HG02798 (cell line): ENCODE measurements at regions not wholly inside any gene's neighbourhood (a gene's known extent, or its start where the extent isn't known, plus 50 kb on each side); places are given as distances from the start of the nearest gene placed in this dataset.
A peak's percentile ranks its signal among the peaks of the same experiment; 100 is the strongest.
"Not testable (repeated sequence)": the region's sequence is repeated elsewhere in the genome, so short reads cannot be mapped to it uniquely, and the experiment has no call there.

Experiments used
- ATAC-seq: cut with Tn5 transposase; IDR thresholded peaks from one replicate; pipeline ENCODE4 v1.9.1; 2021; ENCODE audit warnings: mild to moderate bottlenecking; ENCODE audit not compliant: unreplicated experiment, poor library complexity

DNA sequence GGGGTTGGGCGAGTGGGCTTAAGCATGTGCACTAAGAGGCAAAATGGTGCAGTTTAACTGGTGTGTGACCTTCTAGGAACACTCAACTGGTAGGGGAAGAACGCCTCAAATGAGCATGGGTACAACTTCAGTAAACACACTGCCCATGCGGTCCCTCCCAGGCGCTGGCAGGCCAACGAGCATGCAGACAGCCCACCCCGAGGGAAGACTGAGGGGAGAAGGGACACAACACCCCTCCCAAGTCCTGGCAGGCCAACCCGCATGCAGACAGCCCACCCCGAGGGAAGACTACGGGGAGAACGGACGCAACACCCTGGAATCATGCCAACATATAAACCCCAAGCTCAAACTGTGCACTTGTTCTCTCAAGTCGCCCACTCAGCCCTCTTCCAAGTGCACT lies 456.0 kb downstream of the FBXO15 start:
- no peak for ATAC-seq

DNA sequence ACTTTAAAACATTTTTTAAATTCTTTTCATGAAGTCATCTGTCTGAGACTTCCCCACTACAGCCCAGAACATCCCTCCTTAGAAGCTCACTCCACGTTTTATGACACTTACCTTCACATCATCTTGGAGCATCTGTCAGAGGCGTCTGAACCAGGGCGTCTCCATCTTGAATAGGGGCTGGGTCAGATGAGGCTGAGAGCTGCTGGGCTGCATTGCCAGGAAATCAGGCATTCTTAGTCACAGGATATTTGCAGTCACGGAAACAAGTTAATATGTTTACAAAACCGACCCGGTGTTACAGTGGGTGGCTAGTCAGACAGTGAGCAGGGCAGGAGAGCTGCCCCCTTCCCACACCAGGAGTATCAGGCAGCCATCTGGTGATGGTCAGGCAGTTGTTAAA lies 456.5 kb downstream of the FBXO15 start:
- no peak for ATAC-seq

DNA sequence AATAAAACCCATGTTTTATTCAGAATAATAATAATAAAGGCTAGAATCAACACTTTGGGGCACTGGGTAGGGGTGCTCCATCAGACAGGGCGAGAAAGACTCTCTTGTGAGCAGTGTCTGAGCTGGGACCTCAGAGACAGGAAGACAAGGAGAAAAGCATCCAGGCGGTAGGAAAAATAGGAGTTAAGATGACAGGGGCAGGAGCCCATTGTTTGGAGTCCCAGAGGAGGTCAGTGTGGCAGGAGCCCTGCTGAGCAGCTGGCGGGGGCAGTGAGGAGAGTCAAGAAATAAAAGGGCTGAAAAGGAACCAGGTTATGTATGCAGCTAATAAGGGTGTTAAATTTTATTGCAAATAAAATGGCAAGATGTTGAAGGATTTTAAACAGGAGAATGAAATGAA lies 457.4 kb downstream of the FBXO15 start:
- ATAC-seq, result no peak

DNA sequence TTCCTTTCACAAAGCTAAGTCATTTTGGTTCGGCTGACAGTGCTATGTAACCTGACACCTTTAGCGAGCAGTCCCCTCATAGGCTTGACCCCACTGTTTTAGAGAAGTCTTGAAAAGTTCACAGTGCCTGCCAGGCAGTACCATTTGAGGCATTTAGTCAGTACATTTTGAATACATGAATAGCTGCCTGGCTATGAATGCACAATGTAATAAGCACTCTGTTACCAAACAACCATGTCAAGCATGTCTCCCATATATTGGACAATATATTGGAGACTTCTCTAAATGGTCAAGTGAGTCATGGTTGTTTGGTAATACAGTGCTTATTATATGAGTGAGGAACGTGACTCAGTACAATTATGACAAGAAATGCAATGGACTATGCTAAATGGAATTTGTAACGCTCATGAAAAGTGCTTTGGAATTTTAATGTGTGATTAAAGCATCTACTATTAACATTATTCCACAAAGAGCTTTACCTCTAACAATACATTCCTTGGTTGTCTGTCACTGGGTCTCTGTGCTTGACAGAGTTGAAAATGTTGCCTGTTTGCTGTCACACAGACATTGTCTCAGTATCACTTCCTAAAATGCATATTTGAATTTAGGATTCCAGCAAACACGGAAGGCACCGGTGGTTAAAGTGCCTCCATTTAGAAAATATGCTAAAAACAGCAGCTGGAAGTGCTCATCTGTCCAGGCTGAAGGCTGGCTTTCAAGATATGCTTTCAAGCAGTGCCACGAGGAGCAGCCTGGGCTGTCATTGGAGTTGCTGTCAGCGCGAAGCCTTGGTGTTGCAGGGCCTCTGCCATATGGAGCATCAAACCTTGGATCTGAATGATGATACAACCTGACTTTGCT lies 458.6 kb downstream of the FBXO15 start:
- ATAC-seq, result peak; percentile 52

DNA sequence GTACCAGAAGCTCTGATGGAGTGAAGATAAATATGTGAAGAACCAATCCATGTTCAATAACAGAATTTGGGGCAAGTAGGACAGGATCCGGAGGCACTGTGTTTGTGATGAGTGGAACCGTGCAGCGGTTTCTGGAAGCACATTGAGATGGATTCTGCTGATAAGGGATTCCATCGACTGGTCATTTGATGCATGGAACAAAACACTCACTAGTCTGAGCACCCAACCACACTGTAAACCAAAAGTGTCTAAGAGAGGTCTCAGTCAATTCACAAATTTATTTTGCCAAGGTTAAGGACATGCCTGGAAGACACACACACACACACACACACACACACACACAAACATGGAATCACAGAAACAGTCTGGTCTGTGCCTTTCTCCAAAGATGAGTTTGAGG lies 459.5 kb downstream of the FBXO15 start:
- ATAC-seq, result no peak

DNA sequence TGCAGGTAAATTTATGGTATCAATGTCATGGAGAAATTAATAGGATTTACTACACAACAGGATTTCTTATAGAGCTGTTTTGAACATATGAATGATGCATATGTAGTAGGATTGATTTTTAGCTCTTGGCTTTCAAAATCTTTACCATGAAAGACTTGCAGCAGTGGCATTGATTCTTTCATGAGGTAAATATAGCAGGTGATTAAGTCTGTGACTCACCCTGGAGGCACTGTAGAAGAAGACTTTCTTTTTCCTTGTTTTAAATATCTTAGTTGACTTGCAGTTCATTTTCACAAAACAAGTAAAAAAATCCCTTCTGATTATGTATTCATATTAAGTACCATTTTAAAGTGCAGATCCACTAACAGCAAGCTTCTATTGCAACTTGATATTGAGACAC lies 463.0 kb downstream of the FBXO15 start:
- ATAC-seq, result no peak

DNA sequence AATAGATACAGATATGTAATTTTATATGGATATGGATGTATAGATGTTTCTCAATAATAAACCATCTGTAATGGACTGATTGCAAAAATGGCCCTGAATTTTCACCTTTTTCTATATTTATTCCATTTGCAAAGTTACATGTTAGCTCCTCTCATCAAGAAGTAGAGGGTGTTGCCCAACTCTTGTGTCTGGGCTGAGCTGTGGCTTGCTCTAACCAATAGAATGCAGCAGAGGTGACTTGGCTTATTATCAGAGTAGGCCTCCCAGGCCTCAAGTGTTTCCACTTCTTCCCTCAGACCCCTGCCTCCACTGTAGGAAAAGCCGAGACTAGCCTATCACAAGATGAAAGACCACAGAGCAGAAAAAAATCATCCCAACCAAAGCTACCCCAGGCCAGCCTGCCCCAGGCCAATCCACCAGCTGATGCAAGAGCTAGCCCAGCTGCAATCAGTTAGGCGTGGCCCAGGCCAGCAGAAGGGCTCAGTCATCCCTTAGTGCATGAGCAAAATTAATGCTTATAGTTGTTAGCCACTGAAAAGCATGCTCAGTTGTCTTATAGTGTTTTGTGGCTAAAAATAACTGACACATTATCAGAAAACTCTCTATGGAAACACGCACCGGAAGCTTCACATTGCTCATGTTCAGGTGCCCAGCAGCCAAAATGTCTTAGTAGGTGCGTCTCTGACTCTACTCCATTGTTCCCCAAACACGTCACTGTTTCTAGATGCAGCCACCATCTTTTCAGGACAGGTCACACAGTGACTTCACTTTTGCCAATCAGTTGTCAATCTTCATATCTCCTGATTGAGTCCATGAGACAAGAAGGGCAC lies 464.0 kb downstream of the FBXO15 start:
- ATAC-seq, result no peak

DNA sequence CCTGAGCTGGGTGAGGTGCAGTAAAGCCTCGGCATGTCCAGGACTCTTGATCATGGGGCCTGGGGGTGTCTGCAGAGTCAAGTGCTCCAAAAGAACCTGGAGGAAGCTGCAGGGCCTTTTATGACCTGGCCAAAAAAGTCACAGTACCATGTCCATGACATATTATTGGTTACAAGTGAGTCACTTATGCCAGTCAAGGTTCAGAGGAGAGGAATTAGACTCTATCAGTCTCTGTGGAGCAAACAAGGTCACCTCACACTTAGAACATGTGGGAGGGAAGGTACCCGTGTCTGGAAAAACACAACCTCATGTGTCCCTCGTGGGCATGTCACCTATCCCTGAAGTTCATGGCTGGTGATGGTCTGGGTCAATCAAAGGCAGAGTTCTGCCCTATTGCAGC lies 465.7 kb downstream of the FBXO15 start:
- no peak for ATAC-seq

DNA sequence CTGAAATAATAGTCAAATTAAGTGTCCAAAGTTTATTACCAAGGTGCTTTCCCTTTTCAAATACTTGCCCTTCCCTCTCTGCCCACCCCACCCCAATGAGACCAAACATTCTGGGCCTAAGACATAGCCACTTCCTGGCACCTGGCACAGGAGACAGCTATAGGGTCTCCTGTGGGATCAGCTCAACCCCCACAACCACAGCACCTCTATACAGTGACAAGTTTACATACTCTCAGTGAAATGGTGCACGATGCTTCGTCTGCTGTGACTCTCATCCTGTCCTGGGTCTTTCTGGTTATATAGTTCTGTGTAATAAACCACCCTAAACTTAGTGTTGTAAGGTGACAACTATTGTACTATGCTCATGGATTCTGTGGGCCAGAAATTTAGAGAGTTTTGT lies 466.2 kb downstream of the FBXO15 start:
- ATAC-seq, result no peak

DNA sequence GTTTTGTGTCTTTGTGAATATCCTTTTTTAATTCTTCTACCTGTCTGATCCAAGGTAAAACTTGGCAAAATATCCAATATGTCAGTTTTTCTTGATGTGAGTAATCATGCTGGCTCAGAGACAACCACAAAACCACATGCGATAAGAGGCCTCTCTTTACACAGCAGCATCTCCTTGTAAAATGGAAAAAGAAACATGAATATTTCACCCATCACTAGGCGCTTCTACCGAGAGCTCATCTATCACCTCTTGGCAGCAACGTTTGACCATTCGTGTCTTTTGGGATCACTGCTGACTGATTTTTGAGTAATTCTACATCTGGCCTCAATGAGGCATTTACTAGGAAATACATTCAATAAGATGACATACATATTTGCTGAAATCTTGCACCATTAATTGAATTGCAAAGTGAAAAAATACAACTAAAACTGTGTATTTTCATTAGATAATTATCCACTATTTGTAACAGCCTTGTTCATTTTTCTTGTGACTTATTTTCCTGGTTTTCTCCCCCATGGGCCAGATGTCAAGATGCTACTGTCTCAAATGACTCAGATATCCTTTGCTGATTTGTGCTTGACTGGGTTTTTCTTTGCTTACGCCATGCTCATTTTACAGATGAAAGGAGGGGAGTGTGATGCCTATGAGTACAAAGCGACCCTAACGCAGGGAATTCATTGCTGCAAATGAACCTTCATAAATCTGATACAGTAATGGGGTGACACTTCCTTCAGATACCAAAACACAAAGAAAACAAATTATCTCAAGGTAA lies 467.5 kb downstream of the FBXO15 start:
- ATAC-seq, result no peak

DNA sequence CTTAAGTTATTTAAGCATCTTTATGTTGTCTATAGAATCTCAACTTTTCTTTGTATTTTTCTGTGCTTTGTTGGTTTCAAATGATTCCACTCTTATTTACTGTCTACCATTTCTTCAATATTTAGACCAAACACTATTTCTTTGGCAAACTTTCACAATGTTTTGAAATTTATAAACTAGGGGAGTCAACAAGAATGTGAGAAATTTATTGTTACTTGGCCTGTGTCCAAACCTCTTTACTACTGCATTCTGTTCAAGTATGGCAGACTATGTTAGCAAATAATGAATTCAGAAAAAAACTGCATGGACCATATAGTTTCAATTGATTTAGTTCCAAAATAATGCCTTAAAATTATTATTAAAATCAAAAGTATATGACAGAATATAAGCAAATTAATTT lies 470.2 kb downstream of the FBXO15 start:
- no peak for ATAC-seq

DNA sequence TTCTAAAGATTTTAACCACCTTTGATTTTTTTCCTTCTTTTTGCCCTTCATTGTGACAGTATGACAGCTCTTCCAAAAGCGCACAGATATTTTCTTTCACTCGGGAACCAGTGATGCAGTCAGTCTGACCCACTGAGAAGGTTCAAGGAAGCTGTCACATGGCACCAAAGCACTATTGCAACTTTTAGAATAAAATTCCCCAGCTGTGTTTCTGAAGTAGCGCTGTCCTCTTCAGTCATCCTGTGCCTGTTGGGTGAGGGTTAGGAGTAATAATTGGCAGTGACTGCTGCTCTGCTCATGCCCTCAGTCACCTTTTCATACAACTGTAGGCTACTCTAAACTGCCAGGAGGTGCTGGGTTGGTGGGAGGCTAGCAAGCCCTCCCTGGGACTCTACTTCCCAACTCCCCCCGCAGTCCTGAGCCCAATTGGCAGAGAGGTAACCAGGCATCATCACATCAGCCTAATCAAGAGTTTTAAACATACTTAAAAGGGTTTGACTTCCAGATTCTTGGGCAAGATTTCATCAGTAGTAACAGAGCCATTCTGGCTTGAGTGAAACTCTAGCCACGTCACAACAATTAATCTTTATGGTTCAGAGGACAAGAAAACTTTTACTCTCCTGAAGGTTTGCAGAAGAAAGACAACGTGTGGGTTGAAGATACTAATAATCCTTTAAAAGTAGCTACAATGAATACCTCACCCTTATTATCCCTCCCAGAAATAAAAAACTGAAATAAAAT lies 473.3 kb downstream of the FBXO15 start:
- no peak for ATAC-seq

DNA sequence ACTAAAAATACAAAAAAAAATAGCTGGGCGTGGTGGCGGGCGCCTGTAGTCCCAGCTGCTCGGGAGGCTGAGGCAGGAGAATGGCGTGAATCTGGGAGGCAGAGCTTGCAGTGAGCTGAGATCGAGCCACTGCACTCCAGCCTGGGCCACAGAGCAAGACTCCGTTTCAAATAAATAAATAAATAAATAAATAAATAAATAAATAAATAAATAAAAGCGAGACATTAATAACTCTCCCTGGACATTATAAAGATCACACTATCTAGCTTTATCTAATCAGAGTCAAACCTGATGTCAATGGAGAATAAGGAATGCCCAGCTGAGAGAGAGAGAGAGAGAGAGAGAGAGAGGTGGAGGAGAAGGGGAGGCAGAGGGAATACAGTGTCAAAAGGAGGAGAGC lies 476.2 kb downstream of the FBXO15 start:
- not testable (repeated sequence) for ATAC-seq

DNA sequence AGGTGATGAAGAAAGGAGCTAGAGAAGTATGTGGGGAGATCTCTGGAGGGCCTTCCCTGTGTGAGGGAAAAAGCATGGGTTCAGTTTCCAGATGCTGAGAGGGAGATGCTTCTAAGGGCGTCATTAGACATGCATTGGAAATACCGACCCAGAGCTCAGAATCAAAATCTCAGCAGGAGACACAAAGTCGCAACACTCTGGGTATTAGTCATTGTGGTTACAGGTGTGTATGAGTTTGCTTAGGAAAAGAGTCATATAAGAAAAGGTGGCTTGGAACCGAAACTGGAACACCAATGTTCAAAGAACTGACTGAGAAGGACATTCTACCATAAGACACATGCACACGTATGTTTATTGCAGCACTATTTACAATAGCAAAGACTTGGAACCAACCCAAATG lies 477.1 kb downstream of the FBXO15 start:
- no peak for ATAC-seq

DNA sequence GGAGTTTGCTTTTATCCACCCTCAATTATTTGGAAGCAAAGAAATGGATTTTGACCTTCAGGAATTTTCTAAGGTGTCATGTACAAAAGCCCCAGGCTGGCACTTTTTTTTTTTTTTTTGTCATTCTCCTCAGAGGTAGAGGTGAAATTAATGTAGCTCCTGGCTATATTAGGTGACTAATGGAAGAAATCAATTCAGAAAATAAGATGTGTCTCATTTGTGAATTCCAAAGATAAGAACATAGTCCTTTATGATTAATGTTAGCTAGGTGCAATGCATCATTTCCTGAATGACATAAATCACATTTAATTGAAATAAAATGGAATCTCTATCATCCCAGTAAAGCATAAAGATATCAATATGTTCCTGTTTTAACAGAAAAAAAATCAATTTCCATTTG lies 477.6 kb downstream of the FBXO15 start:
- ATAC-seq, result no peak

DNA sequence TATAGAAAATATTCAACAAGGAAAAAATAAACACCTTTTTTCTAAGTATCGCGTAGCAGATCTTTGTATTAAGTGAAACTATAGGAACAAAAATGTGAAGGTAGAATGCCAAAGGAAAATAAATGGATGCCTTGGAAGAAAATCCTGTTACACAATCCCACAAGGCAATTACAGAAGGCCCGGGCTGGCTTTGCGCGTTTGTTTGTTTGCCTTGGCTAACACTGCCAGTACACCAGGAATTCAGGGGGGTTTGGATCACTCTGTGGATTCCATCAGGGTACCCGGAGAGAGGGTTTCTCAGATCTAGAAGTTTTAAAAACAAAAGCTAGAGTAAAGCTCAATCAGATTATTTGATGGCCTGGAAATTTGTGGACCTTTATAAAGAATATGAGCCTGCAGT lies 478.3 kb downstream of the FBXO15 start:
- no peak for ATAC-seq

DNA sequence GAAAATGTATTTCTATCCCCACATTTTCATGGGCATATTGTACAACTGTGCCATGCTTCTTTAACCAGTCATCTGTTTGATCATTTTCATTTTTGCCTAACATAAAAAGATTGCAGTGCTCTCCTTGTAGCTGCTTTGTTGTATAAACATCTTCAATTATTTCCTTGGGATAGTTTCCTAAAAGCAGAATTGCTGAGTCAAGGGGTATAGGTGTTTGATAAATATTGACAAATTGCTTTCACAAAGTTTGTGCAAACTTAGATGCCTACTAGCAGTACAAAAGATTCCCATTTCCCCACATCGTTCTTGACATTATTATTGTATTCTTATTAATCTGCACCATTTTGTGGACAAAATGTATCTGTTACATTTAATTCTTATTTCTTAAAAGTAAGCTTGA lies 479.6 kb downstream of the FBXO15 start:
- no peak for ATAC-seq

DNA sequence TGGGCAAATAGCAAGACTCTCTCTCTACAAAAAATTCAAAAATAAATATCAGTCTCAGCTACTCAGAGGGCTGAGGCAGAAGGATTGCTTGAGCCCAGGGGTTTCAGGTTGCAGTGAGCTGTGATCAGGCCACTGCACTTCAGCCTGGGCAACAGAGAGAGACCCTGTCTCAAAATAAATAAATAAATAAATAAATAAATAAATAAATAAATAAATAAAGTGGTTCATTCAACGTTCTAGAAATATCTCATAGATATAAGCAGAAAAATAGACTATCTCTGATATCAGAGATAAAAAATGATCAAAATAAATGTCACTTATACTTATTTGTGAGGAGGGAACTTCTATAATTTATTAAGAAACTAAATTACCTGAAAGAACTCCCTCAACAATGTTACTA lies 480.9 kb downstream of the FBXO15 start:
- no peak for ATAC-seq

DNA sequence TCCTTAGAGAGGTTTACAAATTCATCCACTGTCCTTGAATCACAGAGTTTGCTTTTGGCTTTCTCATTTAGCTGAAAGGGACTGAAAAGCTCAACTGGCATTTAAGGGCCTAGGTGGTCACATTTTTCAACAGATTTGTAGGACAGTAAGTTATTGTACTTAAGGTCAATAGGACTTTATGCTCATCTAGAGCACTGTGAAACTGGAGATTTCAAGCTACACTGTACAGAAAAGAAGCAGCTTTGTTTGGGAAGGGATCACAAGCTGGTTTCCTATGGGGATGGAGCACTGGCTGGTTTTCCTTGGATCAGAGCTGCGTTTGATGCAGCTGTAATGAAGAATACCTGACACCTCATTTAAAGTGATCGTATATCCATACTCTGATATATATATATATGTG lies 482.7 kb downstream of the FBXO15 start:
- ATAC-seq, result no peak

DNA sequence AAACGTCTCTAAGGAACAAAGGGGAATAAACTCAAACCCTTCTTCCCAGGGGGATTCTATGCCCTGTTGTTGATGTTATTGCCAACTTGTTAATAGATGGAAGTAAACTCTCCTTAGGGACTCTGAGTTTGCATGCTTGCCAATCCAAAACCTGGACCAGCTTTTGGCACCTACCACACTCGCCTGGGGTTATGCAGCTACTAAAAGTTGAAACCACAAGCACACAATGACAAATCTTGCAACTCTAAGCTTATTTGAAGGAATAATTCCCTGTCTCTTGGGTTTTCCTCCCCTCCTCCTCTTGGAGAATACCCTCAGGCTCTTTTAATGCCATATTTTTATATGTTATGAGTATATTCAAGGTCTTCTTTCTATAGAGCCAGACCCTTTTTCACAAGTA lies 484.1 kb downstream of the FBXO15 start:
- no peak for ATAC-seq
